Stomach (tissue), 8 donors: ENCODE measurements at regions not wholly inside any gene's neighbourhood (a gene's known extent, or its start where the extent isn't known, plus 50 kb on each side); places are given as distances from the start of the nearest gene placed in this dataset.
A peak's percentile ranks its signal among the peaks of the same experiment; 100 is the strongest.

Experiments
- DNase-seq, 2 donors: peaks; one replicate each; pipeline versions ENCODE4 v3.0.0 to v3.0.0-alpha.2; 2013 to 2019
- H3K27ac ChIP-seq, 5 donors: fragments of 200-600 bp in 4 of 5; sonication (generic) in 4 of 5; one replicate each; pipeline ENCODE4 v1.5.1; 2013 to 2019; ENCODE audit warnings: mild to moderate bottlenecking in 1 of 5, moderate library complexity in 1 of 5
- H3K27me3 ChIP-seq, 3 donors: fragments of 200-600 bp; sonication (generic); one replicate each; pipeline ENCODE4 v1.5.1; 2017 to 2019; ENCODE audit warnings: mixed run types in 1 of 3
- H3K36me3 ChIP-seq, 4 donors: fragments of 200-600 bp; sonication (generic); 1 replicate in 3 of 4; 2 replicates in 1 of 4; pipeline ENCODE4 v1.5.1; 2016 to 2019
- H3K4me1 ChIP-seq, 4 donors: fragments of 200-600 bp; sonication (generic); one replicate each; pipeline ENCODE4 v1.5.1; 2016 to 2019
- H3K4me3 ChIP-seq, 4 donors: fragments of 200-600 bp; sonication (generic) in 3 of 4; one replicate each; pipeline ENCODE4 v1.5.1; 2016 to 2019; ENCODE audit warnings: mild to moderate bottlenecking in 1 of 4
- H3K9me3 ChIP-seq, 4 donors: fragments of 200-600 bp; sonication (generic); one replicate each; pipeline ENCODE4 v1.5.1; 2016 to 2019
- EP300 ChIP-seq: sonication (generic); formaldehyde crosslinking; IDR thresholded peaks from one replicate; pipeline ENCODE4 v1.6.1; 2017; ENCODE audit warnings: antibody characterized with exemption
- POLR2A ChIP-seq, 4 donors: fragments of 450-650 bp; IDR thresholded peaks; one replicate each; pipeline ENCODE4 v1.6.1; 2016; ENCODE audit warnings: antibody characterized with exemption in 4 of 4, control low read depth in 2 of 4, mild to moderate bottlenecking in 1 of 4, moderate library complexity in 1 of 4
- POLR2AphosphoS5 ChIP-seq, 3 donors: sonication (generic); formaldehyde crosslinking; IDR thresholded peaks; one replicate each; pipeline ENCODE4 v1.6.1; 2016; ENCODE audit warnings: antibody characterized with exemption in 3 of 3
- WGBS, 5 donors: extraction: QIAGEN DNeasy Blood & Tissue Kit in 3 of 5; methylation state at CpG; one replicate each; pipeline versions ENCODE4 v1.1.5 to v1.1.7; 2013 to 2018; 5-methylcytosine and 5-hydroxymethylcytosine counted together
- intact Hi-C: fragments of 100-400 bp; cut with DNase I; formaldehyde crosslinking; loops from one replicate; pipeline ENCODE4 v1.15.1; 2023; ENCODE audit warnings: low total_unique reads
- TF ChIP-seq, protein P1 (sequence below), 7 experiments: fragments of 450-650 bp in 4 of 7; fragments of 200-600 bp in 3 of 7; sonication (generic) in 3 of 7; IDR thresholded peaks; one replicate each; pipeline ENCODE4 v1.5.1; 2016 to 2019; ENCODE audit warnings: antibody characterized with exemption in 7 of 7, control low read depth in 2 of 7, mild to moderate bottlenecking in 1 of 7
- donor health status: healthy with polysubstance abuse.
- donor health status: Bipolar disorder and iron deficiency.
- donor health status: healthy.

GRCh38 chr13:97853550-97853949 lies 99.9 kb upstream of the IPO5 start:
- WGBS, 5 donors: 46 to 65% (median 61%) methylated on average over 4 of the region's 4 CpGs
- intact Hi-C loops: loop anchor here (10.0 kb wide), 1 partner anchor 821 kb away; no protein-coding TSS in a partner anchor
- H3K4me3 ChIP-seq: no peak overlapping the region
- TF ChIP-seq EP300 (no peak), POLR2A (IDR thresholded peaks at IDR 0.05) (no peak), POLR2AphosphoS5 (IDR thresholded peaks at IDR 0.05) (no peak)
- TF ChIP-seq, protein P1, sequence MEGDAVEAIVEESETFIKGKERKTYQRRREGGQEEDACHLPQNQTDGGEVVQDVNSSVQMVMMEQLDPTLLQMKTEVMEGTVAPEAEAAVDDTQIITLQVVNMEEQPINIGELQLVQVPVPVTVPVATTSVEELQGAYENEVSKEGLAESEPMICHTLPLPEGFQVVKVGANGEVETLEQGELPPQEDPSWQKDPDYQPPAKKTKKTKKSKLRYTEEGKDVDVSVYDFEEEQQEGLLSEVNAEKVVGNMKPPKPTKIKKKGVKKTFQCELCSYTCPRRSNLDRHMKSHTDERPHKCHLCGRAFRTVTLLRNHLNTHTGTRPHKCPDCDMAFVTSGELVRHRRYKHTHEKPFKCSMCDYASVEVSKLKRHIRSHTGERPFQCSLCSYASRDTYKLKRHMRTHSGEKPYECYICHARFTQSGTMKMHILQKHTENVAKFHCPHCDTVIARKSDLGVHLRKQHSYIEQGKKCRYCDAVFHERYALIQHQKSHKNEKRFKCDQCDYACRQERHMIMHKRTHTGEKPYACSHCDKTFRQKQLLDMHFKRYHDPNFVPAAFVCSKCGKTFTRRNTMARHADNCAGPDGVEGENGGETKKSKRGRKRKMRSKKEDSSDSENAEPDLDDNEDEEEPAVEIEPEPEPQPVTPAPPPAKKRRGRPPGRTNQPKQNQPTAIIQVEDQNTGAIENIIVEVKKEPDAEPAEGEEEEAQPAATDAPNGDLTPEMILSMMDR (IDR thresholded peaks at IDR 0.05): no peak
- H3K27me3 ChIP-seq: no peaks in the 10 kb centered on the region
- DNase-seq: no peak
- peaks cover 0 to 11% (median 3%) of the 10 kb centered on the region in 4 donors for H3K4me1 ChIP-seq
- H3K36me3 ChIP-seq: no peaks in the 10 kb centered on the region
- H3K9me3 ChIP-seq: no peaks in the 10 kb centered on the region
- H3K27ac ChIP-seq: no peak overlapping the region

GRCh38 chr13:97855570-97856303 lies 97.7 kb upstream of the IPO5 start:
- Histone ChIP-seq H3K4me1 (peaks cover 0 to 11% (median 3%) of the 10 kb centered on the region in 4 donors), H3K4me3 (no peak overlapping the region), H3K27ac (peak overlapping the region in 3 of 5 donors; percentile 17 to 46 (median 27)), H3K27me3 (no peaks in the 10 kb centered on the region), H3K9me3 (no peaks in the 10 kb centered on the region), H3K36me3 (no peaks in the 10 kb centered on the region)
- 17 to 26% (median 23%) methylated on average over 13 of the region's 13 CpGs for WGBS, 5 donors
- peak in 1 of 2 donors; percentile 92 for DNase-seq
- intact Hi-C loops: loop anchor here (10.0 kb wide), 1 partner anchor 819 kb away; no protein-coding TSS in a partner anchor
- TF ChIP-seq POLR2AphosphoS5 (IDR thresholded peaks at IDR 0.05) (peak in 1 of 3 donors; percentile 66), POLR2A (IDR thresholded peaks at IDR 0.05) (no peak), EP300 (no peak)
- TF ChIP-seq, protein P1 (IDR thresholded peaks at IDR 0.05): peak in 4 of 7 experiments; percentile 60 to 77 (median 70)

GRCh38 chr13:97856304-97856675 lies 97.2 kb upstream of the IPO5 start:
- Histone ChIP-seq H3K27me3 (no peaks in the 10 kb centered on the region), H3K36me3 (no peaks in the 10 kb centered on the region), H3K4me3 (no peak overlapping the region), H3K27ac (no peak overlapping the region), H3K9me3 (no peaks in the 10 kb centered on the region), H3K4me1 (peaks cover 0 to 11% (median 3%) of the 10 kb centered on the region in 4 donors)
- intact Hi-C loops: loop anchor here (10.0 kb wide), 1 partner anchor 819 kb away; no protein-coding TSS in a partner anchor
- WGBS, 5 donors: 73 to 86% (median 82%) methylated on average over 4 of the region's 4 CpGs
- TF ChIP-seq POLR2A (IDR thresholded peaks at IDR 0.05) (no peak), POLR2AphosphoS5 (IDR thresholded peaks at IDR 0.05) (no peak), EP300 (no peak)
- TF ChIP-seq, protein P1 (IDR thresholded peaks at IDR 0.05): no peak
- DNase-seq: no peak

DNA sequence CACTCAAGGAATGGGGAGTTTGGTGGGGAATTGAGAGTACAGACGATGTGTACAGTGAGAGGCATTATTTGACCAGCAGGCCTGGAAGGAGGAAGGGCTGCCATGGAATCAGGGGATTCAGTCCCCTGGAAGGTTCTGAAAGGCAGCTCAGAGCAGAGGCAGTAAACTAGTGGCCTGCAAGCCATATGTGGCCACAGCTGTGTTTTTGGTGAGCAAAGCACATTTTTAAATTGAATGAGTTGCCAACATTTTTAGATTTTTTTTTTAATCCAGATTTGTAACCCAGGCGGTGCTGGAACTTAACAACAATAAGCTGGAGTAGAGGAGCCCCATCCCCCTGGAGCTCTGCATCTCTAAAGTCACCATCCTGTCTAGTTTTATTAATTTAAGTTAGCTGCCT lies 95.3 kb upstream of the IPO5 start:
- intact Hi-C loops: loop anchor here (10.0 kb wide), 1 partner anchor 817 kb away; no protein-coding TSS in a partner anchor
- WGBS, 5 donors: 64 to 84% (median 76%) methylated on average over 2 of the region's 2 CpGs

More for the DNA sequence above, 95.3 kb upstream of the IPO5 start:
- Histone ChIP-seq H3K27me3 (no peaks in the 10 kb centered on the region), H3K9me3 (no peaks in the 10 kb centered on the region), H3K36me3 (no peaks in the 10 kb centered on the region), H3K4me3 (no peak overlapping the region), H3K27ac (no peak overlapping the region), H3K4me1 (peaks cover 0 to 11% (median 3%) of the 10 kb centered on the region in 4 donors)
- no peak for TF ChIP-seq EP300
- no peak for TF ChIP-seq POLR2AphosphoS5 (IDR thresholded peaks at IDR 0.05)
- TF ChIP-seq, protein P1 (IDR thresholded peaks at IDR 0.05): no peak
- no peak for DNase-seq
